ENCODE measurements at regions not wholly inside any gene's neighbourhood (a gene's known extent, or its start where the extent isn't known, plus 50 kb on each side); places are given as distances from the start of the nearest gene placed in this dataset. TPM values are rescaled to one million over a fixed set of nuclear protein-coding genes. Genes with fewer than 3 reads are reported as not detected.

GRCh38 chr5:129400395-129400983 lies 59.6 kb upstream of the ADAMTS19 start:
- DNase-seq (ENCODE audit: low spot score): no peak

GRCh38 chr5:129405222-129405621 lies 54.9 kb upstream of the ADAMTS19 start:
- no peak for DNase-seq (ENCODE audit: low spot score)

GRCh38 chr5:129406440-129406839 lies 53.7 kb upstream of the ADAMTS19 start:
- DNase-seq (ENCODE audit: low spot score): no peak

Small RNA genes in the stretch of these regions (small RNA-seq; reads per million reads assigned to genes)
- gene MIR4460: not detected
